ENCODE measurements at regions not wholly inside any gene's neighbourhood (a gene's known extent, or its start where the extent isn't known, plus 50 kb on each side); places are given as distances from the start of the nearest gene placed in this dataset.

DNA sequence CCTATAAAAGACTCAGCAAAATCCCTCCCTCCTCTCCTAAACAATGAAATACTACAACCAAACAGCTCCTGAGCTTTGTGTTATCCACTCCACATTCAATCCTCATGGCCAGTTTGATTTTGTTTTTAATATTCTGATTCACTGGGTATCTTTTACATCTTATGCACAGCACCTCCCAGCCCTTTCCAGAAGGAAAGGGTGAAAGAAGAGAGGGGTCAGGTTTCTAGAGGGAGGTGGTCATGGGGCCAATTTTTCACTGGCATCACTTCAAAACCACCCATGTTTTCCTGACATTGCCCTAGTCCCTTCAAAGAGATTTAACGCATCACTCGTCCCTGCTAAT lies 315.6 kb downstream of the LPIN1 start:
- TF ChIP-seq, protein P1, sequence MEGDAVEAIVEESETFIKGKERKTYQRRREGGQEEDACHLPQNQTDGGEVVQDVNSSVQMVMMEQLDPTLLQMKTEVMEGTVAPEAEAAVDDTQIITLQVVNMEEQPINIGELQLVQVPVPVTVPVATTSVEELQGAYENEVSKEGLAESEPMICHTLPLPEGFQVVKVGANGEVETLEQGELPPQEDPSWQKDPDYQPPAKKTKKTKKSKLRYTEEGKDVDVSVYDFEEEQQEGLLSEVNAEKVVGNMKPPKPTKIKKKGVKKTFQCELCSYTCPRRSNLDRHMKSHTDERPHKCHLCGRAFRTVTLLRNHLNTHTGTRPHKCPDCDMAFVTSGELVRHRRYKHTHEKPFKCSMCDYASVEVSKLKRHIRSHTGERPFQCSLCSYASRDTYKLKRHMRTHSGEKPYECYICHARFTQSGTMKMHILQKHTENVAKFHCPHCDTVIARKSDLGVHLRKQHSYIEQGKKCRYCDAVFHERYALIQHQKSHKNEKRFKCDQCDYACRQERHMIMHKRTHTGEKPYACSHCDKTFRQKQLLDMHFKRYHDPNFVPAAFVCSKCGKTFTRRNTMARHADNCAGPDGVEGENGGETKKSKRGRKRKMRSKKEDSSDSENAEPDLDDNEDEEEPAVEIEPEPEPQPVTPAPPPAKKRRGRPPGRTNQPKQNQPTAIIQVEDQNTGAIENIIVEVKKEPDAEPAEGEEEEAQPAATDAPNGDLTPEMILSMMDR (IDR thresholded peaks at IDR 0.05): no peak
- TF ChIP-seq EZH2 (IDR thresholded peaks at IDR 0.05) (no peak), EZH2phosphoT487 (IDR thresholded peaks at IDR 0.05) (no peak)
